ENCODE measurements at regions not wholly inside any gene's neighbourhood (a gene's known extent, or its start where the extent isn't known, plus 50 kb on each side); places are given as distances from the start of the nearest gene placed in this dataset.

- no peak for DNase-seq (ENCODE audit: low spot score)
Observed at GRCh38 chr16:65661558-65661957, 539.7 kb upstream of the CDH11 start.

- no peak for DNase-seq (ENCODE audit: low spot score)
Observed at GRCh38 chr16:65660390-65660789, 538.5 kb upstream of the CDH11 start.

GRCh38 chr16:65659758-65660157, 537.9 kb upstream of the CDH11 start:
- DNase-seq (ENCODE audit: low spot score): no peak

GRCh38 chr16:65658787-65659220, 536.9 kb upstream of the CDH11 start:
- no peak for DNase-seq (ENCODE audit: low spot score)

- no peak for DNase-seq (ENCODE audit: low spot score)
Observed at GRCh38 chr16:65658349-65658748, 536.5 kb upstream of the CDH11 start.

- no peak for DNase-seq (ENCODE audit: low spot score)
Observed at GRCh38 chr16:65657556-65657955, 535.7 kb upstream of the CDH11 start.

GRCh38 chr16:65657071-65657494, 535.2 kb upstream of the CDH11 start:
- no peak for DNase-seq (ENCODE audit: low spot score)

- no peak for DNase-seq (ENCODE audit: low spot score)
Observed at GRCh38 chr16:65655802-65656201, 533.9 kb upstream of the CDH11 start.

- no peak for DNase-seq (ENCODE audit: low spot score)
Observed at GRCh38 chr16:65648101-65648500, 526.2 kb upstream of the CDH11 start.

- no peak for DNase-seq (ENCODE audit: low spot score)
Observed at GRCh38 chr16:65644821-65645220, 523.0 kb upstream of the CDH11 start.

- DNase-seq (ENCODE audit: low spot score): no peak
Observed at GRCh38 chr16:65641762-65642289, 520.0 kb upstream of the CDH11 start.

- no peak for DNase-seq (ENCODE audit: low spot score)
Observed at GRCh38 chr16:65641049-65641761, 519.3 kb upstream of the CDH11 start.

- DNase-seq (ENCODE audit: low spot score): no peak
Observed at GRCh38 chr16:65634833-65635232, 513.0 kb upstream of the CDH11 start.

GRCh38 chr16:65634291-65634690, 512.4 kb upstream of the CDH11 start:
- DNase-seq (ENCODE audit: low spot score): no peak

- no peak for DNase-seq (ENCODE audit: low spot score)
Observed at GRCh38 chr16:65624666-65625065, 502.8 kb upstream of the CDH11 start.

- DNase-seq (ENCODE audit: low spot score): no peak
Observed at GRCh38 chr16:65624229-65624628, 502.4 kb upstream of the CDH11 start.

- DNase-seq (ENCODE audit: low spot score): no peak
Observed at GRCh38 chr16:65622871-65623270, 501.0 kb upstream of the CDH11 start.

- DNase-seq (ENCODE audit: low spot score): no peak
Observed at GRCh38 chr16:65622151-65622550, 500.3 kb upstream of the CDH11 start.

GRCh38 chr16:65621640-65622039, 499.8 kb upstream of the CDH11 start:
- DNase-seq (ENCODE audit: low spot score): no peak

- DNase-seq (ENCODE audit: low spot score): no peak
Observed at GRCh38 chr16:65619606-65620005, 497.7 kb upstream of the CDH11 start.

GRCh38 chr16:65618931-65619330, 497.1 kb upstream of the CDH11 start:
- DNase-seq (ENCODE audit: low spot score): no peak

- DNase-seq (ENCODE audit: low spot score): no peak
Observed at GRCh38 chr16:65618333-65618732, 496.5 kb upstream of the CDH11 start.

GRCh38 chr16:65617421-65617820, 495.6 kb upstream of the CDH11 start:
- no peak for DNase-seq (ENCODE audit: low spot score)
